GM12892 (cell line): ENCODE measurements at regions not wholly inside any gene's neighbourhood (a gene's known extent, or its start where the extent isn't known, plus 50 kb on each side); places are given as distances from the start of the nearest gene placed in this dataset.

ENCODE experiments used
- POLR2A ChIP-seq: IDR thresholded peaks from 2 replicates; pipeline ENCODE4 v1.6.1; 2011; ENCODE audit warnings: low read depth, low read length, control low read depth
- POLR2AphosphoS5 ChIP-seq: IDR thresholded peaks from 2 replicates; pipeline ENCODE4 v1.6.1; 2011; ENCODE audit warnings: low read depth, low read length, control low read depth
- TAF1 ChIP-seq: IDR thresholded peaks from 2 replicates; pipeline ENCODE4 v1.6.1; 2011; ENCODE audit warnings: low read depth, mild to moderate bottlenecking, control low read depth, low read length, borderline replicate concordance

- no peak for TF ChIP-seq POLR2A
- TF ChIP-seq POLR2AphosphoS5 = no peak
- TF ChIP-seq TAF1 = no peak
Measured at GRCh38 chr9:26710008-26710407, 182.6 kb downstream of the CAAP1 start.
